Activated CD4-positive, CD25-positive, alpha-beta regulatory T cell treated with anti-CD3 and anti-CD28 coated beads, Interleukin-2, amount 50 U/mL, for 24 hours (primary cell): ENCODE measurements at regions not wholly inside any gene's neighbourhood (a gene's known extent, or its start where the extent isn't known, plus 50 kb on each side); places are given as distances from the start of the nearest gene placed in this dataset.
"Not testable (repeated sequence)": the region's sequence is repeated elsewhere in the genome, so short reads cannot be mapped to it uniquely, and the experiment has no call there.

Experiments used
- ATAC-seq, 2 donors: fragments of 150-1000 bp; cut with Tn5 transposase; one replicate each; pipeline ENCODE4 v1.10.0; 2021; ENCODE audit warnings: mild to moderate bottlenecking in 1 of 2, moderate library complexity in 1 of 2

- not testable (repeated sequence) for ATAC-seq
These were observed 102.5 kb upstream of the WIPF3 start for GRCh38 chr7:29703830-29704229.

GRCh38 chr7:29709002-29709401 is 97.3 kb upstream of the WIPF3 start:
- not testable (repeated sequence) for ATAC-seq

GRCh38 chr7:29723127-29723526 is 83.2 kb upstream of the WIPF3 start:
- ATAC-seq, result not testable (repeated sequence)

- no peak for ATAC-seq
These were observed 82.7 kb upstream of the WIPF3 start for GRCh38 chr7:29723599-29723998.

- not testable (repeated sequence) for ATAC-seq
These were observed 76.7 kb upstream of the WIPF3 start for GRCh38 chr7:29729534-29730165.

- no peak for ATAC-seq
These were observed 72.0 kb upstream of the WIPF3 start for GRCh38 chr7:29734246-29734731.

- ATAC-seq, result not testable (repeated sequence)
These were observed 58.6 kb upstream of the WIPF3 start for GRCh38 chr7:29747645-29748245.

- ATAC-seq, result no peak
These were observed 57.8 kb upstream of the WIPF3 start for GRCh38 chr7:29748286-29749099.

- no peak for ATAC-seq
These were observed 56.5 kb upstream of the WIPF3 start for GRCh38 chr7:29749701-29750321.

GRCh38 chr7:29750373-29750940 is 55.9 kb upstream of the WIPF3 start:
- not testable (repeated sequence) for ATAC-seq

- ATAC-seq, result not testable (repeated sequence)
These were observed 55.3 kb upstream of the WIPF3 start for GRCh38 chr7:29751012-29751411.

GRCh38 chr7:29754874-29755490 is 51.3 kb upstream of the WIPF3 start:
- ATAC-seq, result no peak
